ENCODE measurements at regions not wholly inside any gene's neighbourhood (a gene's known extent, or its start where the extent isn't known, plus 50 kb on each side); places are given as distances from the start of the nearest gene placed in this dataset.

GRCh38 chr5:124537107-124537506, 209.3 kb downstream of the ZNF608 start:
- TF ChIP-seq, protein P1, sequence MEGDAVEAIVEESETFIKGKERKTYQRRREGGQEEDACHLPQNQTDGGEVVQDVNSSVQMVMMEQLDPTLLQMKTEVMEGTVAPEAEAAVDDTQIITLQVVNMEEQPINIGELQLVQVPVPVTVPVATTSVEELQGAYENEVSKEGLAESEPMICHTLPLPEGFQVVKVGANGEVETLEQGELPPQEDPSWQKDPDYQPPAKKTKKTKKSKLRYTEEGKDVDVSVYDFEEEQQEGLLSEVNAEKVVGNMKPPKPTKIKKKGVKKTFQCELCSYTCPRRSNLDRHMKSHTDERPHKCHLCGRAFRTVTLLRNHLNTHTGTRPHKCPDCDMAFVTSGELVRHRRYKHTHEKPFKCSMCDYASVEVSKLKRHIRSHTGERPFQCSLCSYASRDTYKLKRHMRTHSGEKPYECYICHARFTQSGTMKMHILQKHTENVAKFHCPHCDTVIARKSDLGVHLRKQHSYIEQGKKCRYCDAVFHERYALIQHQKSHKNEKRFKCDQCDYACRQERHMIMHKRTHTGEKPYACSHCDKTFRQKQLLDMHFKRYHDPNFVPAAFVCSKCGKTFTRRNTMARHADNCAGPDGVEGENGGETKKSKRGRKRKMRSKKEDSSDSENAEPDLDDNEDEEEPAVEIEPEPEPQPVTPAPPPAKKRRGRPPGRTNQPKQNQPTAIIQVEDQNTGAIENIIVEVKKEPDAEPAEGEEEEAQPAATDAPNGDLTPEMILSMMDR (IDR thresholded peaks at IDR 0.05), result no peak
- TF ChIP-seq POLR2A (IDR thresholded peaks at IDR 0.05), result no peak

Data from thyroid gland (tissue), 4 donors.